ENCODE measurements at regions not wholly inside any gene's neighbourhood (a gene's known extent, or its start where the extent isn't known, plus 50 kb on each side); places are given as distances from the start of the nearest gene placed in this dataset.

GRCh38 chr20:11368499-11368898, 549.2 kb upstream of the BTBD3 start:
- no peak for DNase-seq
- no peak for TF ChIP-seq POLR2A (IDR thresholded peaks at IDR 0.05; ENCODE audit: low read length)
- no peak for TF ChIP-seq GATA1 (IDR thresholded peaks at IDR 0.05; ENCODE audit: low read depth, low read length)

GRCh38 chr20:11368965-11369711, 548.6 kb upstream of the BTBD3 start:
- DNase-seq = no peak

GRCh38 chr20:11371831-11372230, 545.9 kb upstream of the BTBD3 start:
- no peak for DNase-seq
- TF ChIP-seq POLR2A (IDR thresholded peaks at IDR 0.05; ENCODE audit: low read length) = no peak
- no peak for TF ChIP-seq GATA1 (IDR thresholded peaks at IDR 0.05; ENCODE audit: low read depth, low read length)

More at GRCh38 chr20:11368965-11369711, 548.6 kb upstream of the BTBD3 start:
- TF ChIP-seq POLR2A (IDR thresholded peaks at IDR 0.05; ENCODE audit: low read length) (no peak), GATA1 (IDR thresholded peaks at IDR 0.05; ENCODE audit: low read depth, low read length) (no peak)

- TF ChIP-seq POLR2A (IDR thresholded peaks at IDR 0.05; ENCODE audit: low read length) = no peak
- TF ChIP-seq GATA1 (IDR thresholded peaks at IDR 0.05; ENCODE audit: low read depth, low read length) = no peak
- DNase-seq = no peak
These were observed 544.6 kb upstream of the BTBD3 start for GRCh38 chr20:11372876-11373790.

- no peak for TF ChIP-seq POLR2A (IDR thresholded peaks at IDR 0.05; ENCODE audit: low read length)
- no peak for TF ChIP-seq GATA1 (IDR thresholded peaks at IDR 0.05; ENCODE audit: low read depth, low read length)
- DNase-seq = no peak
These were observed 542.4 kb upstream of the BTBD3 start for GRCh38 chr20:11375335-11375734.

- TF ChIP-seq POLR2A (IDR thresholded peaks at IDR 0.05; ENCODE audit: low read length) (no peak), GATA1 (IDR thresholded peaks at IDR 0.05; ENCODE audit: low read depth, low read length) (no peak)
- no peak for DNase-seq
These were observed 541.7 kb upstream of the BTBD3 start for GRCh38 chr20:11375966-11376365.

- no peak for DNase-seq
- TF ChIP-seq POLR2A (IDR thresholded peaks at IDR 0.05; ENCODE audit: low read length) (no peak), GATA1 (IDR thresholded peaks at IDR 0.05; ENCODE audit: low read depth, low read length) (no peak)
These were observed 541.3 kb upstream of the BTBD3 start for GRCh38 chr20:11376420-11376819.

- no peak for TF ChIP-seq GATA1 (IDR thresholded peaks at IDR 0.05; ENCODE audit: low read depth, low read length)
- DNase-seq = no peak
These were observed 540.7 kb upstream of the BTBD3 start for GRCh38 chr20:11376998-11377397.

GRCh38 chr20:11377761-11378160, 539.9 kb upstream of the BTBD3 start:
- no peak for DNase-seq

GRCh38 chr20:11378252-11378651, 539.4 kb upstream of the BTBD3 start:
- DNase-seq = no peak
- TF ChIP-seq POLR2A (IDR thresholded peaks at IDR 0.05; ENCODE audit: low read length) (no peak), GATA1 (IDR thresholded peaks at IDR 0.05; ENCODE audit: low read depth, low read length) (no peak)

More at GRCh38 chr20:11377761-11378160, 539.9 kb upstream of the BTBD3 start:
- TF ChIP-seq GATA1 (IDR thresholded peaks at IDR 0.05; ENCODE audit: low read depth, low read length) (no peak), POLR2A (IDR thresholded peaks at IDR 0.05; ENCODE audit: low read length) (no peak)

GRCh38 chr20:11379257-11380011, 538.3 kb upstream of the BTBD3 start:
- TF ChIP-seq GATA1 (IDR thresholded peaks at IDR 0.05; ENCODE audit: low read depth, low read length) = no peak
- peak in 1 of 2 experiments; percentile 2 for DNase-seq

GRCh38 chr20:11380283-11380682, 537.4 kb upstream of the BTBD3 start:
- TF ChIP-seq POLR2A (IDR thresholded peaks at IDR 0.05; ENCODE audit: low read length) (no peak), GATA1 (IDR thresholded peaks at IDR 0.05; ENCODE audit: low read depth, low read length) (no peak)

GRCh38 chr20:11387189-11387754, 530.4 kb upstream of the BTBD3 start:
- TF ChIP-seq GATA1 (IDR thresholded peaks at IDR 0.05; ENCODE audit: low read depth, low read length) = no peak
- TF ChIP-seq POLR2A (IDR thresholded peaks at IDR 0.05; ENCODE audit: low read length) = no peak
- DNase-seq = no peak

More at GRCh38 chr20:11380283-11380682, 537.4 kb upstream of the BTBD3 start:
- no peak for DNase-seq
